Kidney tubule cell (primary cell): ENCODE measurements at regions not wholly inside any gene's neighbourhood (a gene's known extent, or its start where the extent isn't known, plus 50 kb on each side); places are given as distances from the start of the nearest gene placed in this dataset.

Experiments
- DNase-seq: peaks from one replicate; pipeline ENCODE4 v3.0.0-alpha.2; 2018; ENCODE audit warnings: low spot score

GRCh38 chr15:31275331-31276262 is 51.0 kb upstream of the KLF13 start:
- DNase-seq = no peak

GRCh38 chr15:31276596-31277298 is 49.9 kb upstream of the KLF13 start:
- no peak for DNase-seq
